ENCODE measurements at regions not wholly inside any gene's neighbourhood (a gene's known extent, or its start where the extent isn't known, plus 50 kb on each side); places are given as distances from the start of the nearest gene placed in this dataset.

DNA sequence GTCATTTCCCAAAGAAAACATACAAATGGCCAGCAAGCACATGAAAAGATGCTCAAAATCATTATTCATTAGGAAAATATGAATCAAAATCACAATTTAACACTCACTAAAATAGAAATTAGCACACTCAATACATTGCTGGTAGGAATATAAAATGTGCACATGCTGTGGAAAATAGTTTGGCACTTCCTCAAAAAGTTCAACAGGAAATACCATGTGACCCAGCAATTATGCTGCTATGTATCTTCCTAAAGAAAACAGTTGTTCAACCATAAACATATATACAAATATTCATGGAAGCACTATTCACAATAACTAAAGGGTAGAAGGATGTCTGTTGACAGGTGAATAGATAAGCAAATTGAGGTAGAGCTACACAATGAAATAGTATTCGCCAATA, 187.3 kb upstream of the SOX6 start:
- H3K56ac ChIP-seq (ENCODE audit: insufficient read length, low read depth, low read length) = no peak overlapping the region
- H3K9me3 ChIP-seq (ENCODE audit: control insufficient read depth, low read depth, low read length) = no peaks in the 10 kb centered on the region
- no peak overlapping the region for H3K9ac ChIP-seq (ENCODE audit: extremely low read depth, insufficient read length, low read length)
- H3K4ac ChIP-seq (ENCODE audit: low read depth, low read length) = no peak overlapping the region
- Mint-ChIP-seq H3K27me3 (ENCODE audit: low read depth) (peaks cover 17% of the 10 kb centered on the region), H3K27ac (no peak overlapping the region), H3K4me3 (no peak overlapping the region), H3K9me3 (peaks cover 12 to 16% of the 10 kb centered on the region in 2 experiments; a peak in 3 of 5 replicates), H3K4me1 (no peaks in the 10 kb centered on the region), H3K36me3 (ENCODE audit: insufficient read depth in 1 of 3, low read depth in 3 of 3) (no peaks in the 10 kb centered on the region)
- H2BK120ac ChIP-seq (ENCODE audit: low read depth, low read length, poor library complexity, severe bottlenecking) = no peak overlapping the region
- no peak overlapping the region for H3K4me2 ChIP-seq (ENCODE audit: insufficient read depth, insufficient read length, low read length)
- H2AFZ ChIP-seq (ENCODE audit: low read length) = no peak overlapping the region
- H4K5ac ChIP-seq (ENCODE audit: insufficient read length, low read depth, low read length) = no peak overlapping the region
- no peak for DNase-seq
- WGBS (ENCODE audit: extremely low coverage, insufficient read length, low lambda C conversion rate) = no CpG with 5 or more reads among the region's 1 CpG
- no peaks in the 10 kb centered on the region for H3K4me1 ChIP-seq (ENCODE audit: insufficient read depth, low read length)
- no peaks in the 10 kb centered on the region for H3K79me1 ChIP-seq (ENCODE audit: insufficient read depth, low read depth, low read length, poor library complexity, severe bottlenecking)
- no peak for TF ChIP-seq CTCF (conservative IDR thresholded peaks at IDR 0.05)
- no peaks in the 10 kb centered on the region for H3K27me3 ChIP-seq (ENCODE audit: insufficient read depth, low read length)
- no peak overlapping the region for H3K18ac ChIP-seq (ENCODE audit: insufficient read length, low read depth, low read length)
- H2BK12ac ChIP-seq (ENCODE audit: insufficient read length, low read depth, low read length) = no peak overlapping the region
- no peak overlapping the region for H3T11ph ChIP-seq (ENCODE audit: low read length)
- H4K91ac ChIP-seq (ENCODE audit: insufficient read length, low read depth, low read length) = no peak overlapping the region
- H3K23ac ChIP-seq (ENCODE audit: insufficient read length, low read depth, low read length) = no peak overlapping the region
- no peak overlapping the region for H4K8ac ChIP-seq (replicated peaks; ENCODE audit: insufficient read length, low read depth, low read length)
- no peak overlapping the region for H2BK20ac ChIP-seq (ENCODE audit: low read depth, low read length, poor library complexity, severe bottlenecking)
- H3K14ac ChIP-seq (ENCODE audit: insufficient read depth, low read length) = no peak overlapping the region
- no peaks in the 10 kb centered on the region for H4K20me1 ChIP-seq (ENCODE audit: control insufficient read depth, insufficient read depth, insufficient read length)
- no peak overlapping the region for H3K27ac ChIP-seq (ENCODE audit: insufficient read length, low read depth, low read length)
- H2BK5ac ChIP-seq (ENCODE audit: insufficient read length, low read length) = no peak overlapping the region
- no peak overlapping the region for H2BK15ac ChIP-seq (ENCODE audit: low read depth, low read length)
- H2AK5ac ChIP-seq (ENCODE audit: insufficient read length, low read length) = no peak overlapping the region
- no peaks in the 10 kb centered on the region for H3K23me2 ChIP-seq (ENCODE audit: insufficient read length, low read depth, low read length, poor library complexity, severe bottlenecking)
- H3K79me2 ChIP-seq (ENCODE audit: insufficient read depth, low read length) = no peaks in the 10 kb centered on the region

All from H9 (cell line).